ENCODE measurements at regions not wholly inside any gene's neighbourhood (a gene's known extent, or its start where the extent isn't known, plus 50 kb on each side); places are given as distances from the start of the nearest gene placed in this dataset.

DNA sequence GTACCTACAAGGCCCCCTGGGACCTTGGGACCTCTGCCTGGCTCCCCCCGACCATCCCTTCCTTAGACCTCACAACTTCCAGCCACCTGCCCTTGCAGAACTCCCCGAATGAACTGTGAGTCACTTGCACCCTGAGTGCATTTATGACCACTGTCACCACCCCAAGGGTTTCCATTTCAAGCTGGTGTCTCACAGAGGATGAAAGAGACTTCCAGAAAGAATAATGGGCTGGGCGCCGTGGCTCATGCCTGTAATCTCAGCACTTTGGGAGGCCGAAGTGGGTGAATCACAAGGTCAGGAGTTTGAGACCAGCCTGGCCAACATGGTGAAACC lies 124.5 kb upstream of the CIBAR2 start:
- TF ChIP-seq, protein P1, sequence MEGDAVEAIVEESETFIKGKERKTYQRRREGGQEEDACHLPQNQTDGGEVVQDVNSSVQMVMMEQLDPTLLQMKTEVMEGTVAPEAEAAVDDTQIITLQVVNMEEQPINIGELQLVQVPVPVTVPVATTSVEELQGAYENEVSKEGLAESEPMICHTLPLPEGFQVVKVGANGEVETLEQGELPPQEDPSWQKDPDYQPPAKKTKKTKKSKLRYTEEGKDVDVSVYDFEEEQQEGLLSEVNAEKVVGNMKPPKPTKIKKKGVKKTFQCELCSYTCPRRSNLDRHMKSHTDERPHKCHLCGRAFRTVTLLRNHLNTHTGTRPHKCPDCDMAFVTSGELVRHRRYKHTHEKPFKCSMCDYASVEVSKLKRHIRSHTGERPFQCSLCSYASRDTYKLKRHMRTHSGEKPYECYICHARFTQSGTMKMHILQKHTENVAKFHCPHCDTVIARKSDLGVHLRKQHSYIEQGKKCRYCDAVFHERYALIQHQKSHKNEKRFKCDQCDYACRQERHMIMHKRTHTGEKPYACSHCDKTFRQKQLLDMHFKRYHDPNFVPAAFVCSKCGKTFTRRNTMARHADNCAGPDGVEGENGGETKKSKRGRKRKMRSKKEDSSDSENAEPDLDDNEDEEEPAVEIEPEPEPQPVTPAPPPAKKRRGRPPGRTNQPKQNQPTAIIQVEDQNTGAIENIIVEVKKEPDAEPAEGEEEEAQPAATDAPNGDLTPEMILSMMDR (IDR thresholded peaks at IDR 0.05): no peak
- peaks cover 65% of the 10 kb centered on the region for H3K4me1 Mint-ChIP-seq
- H3K4me3 Mint-ChIP-seq: no peak overlapping the region
- H3K9me3 Mint-ChIP-seq: no peaks in the 10 kb centered on the region
- H3K27me3 Mint-ChIP-seq (ENCODE audit: low read depth, poor library complexity): peaks cover 15% of the 10 kb centered on the region
- H3K27ac Mint-ChIP-seq: no peak overlapping the region
- DNase-seq: no peak
- no peaks in the 10 kb centered on the region for H3K36me3 Mint-ChIP-seq (ENCODE audit: low read depth)

DNA sequence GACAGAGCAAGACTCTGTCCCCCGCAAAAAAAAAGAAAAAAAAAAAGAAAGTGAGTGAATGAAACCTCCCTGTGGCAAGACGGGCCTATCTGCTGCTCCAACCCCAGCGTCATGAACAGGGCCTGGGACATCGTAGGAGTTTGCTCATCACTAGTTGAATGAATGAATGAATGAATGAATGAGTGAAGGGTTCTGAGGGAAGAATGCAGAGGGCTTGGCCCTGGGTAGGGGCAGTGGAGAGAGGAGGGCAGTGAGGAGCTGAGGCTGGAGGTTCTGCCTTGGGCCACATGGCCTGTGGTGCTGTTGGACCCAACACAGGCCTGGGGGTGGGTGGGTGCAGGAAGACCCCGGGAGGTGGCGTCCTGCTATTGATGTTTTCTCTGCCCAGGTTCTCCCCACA lies 125.5 kb upstream of the CIBAR2 start:
- no peak for DNase-seq
- no peak overlapping the region for H3K27ac Mint-ChIP-seq
- TF ChIP-seq, protein P1 (IDR thresholded peaks at IDR 0.05): no peak
- H3K4me1 Mint-ChIP-seq: peaks cover 58% of the 10 kb centered on the region
- H3K9me3 Mint-ChIP-seq: no peaks in the 10 kb centered on the region
- H3K27me3 Mint-ChIP-seq (ENCODE audit: low read depth, poor library complexity): peaks cover 13% of the 10 kb centered on the region
- peak overlapping the region; percentile 38 for H3K4me3 Mint-ChIP-seq
- no peaks in the 10 kb centered on the region for H3K36me3 Mint-ChIP-seq (ENCODE audit: low read depth)

DNA sequence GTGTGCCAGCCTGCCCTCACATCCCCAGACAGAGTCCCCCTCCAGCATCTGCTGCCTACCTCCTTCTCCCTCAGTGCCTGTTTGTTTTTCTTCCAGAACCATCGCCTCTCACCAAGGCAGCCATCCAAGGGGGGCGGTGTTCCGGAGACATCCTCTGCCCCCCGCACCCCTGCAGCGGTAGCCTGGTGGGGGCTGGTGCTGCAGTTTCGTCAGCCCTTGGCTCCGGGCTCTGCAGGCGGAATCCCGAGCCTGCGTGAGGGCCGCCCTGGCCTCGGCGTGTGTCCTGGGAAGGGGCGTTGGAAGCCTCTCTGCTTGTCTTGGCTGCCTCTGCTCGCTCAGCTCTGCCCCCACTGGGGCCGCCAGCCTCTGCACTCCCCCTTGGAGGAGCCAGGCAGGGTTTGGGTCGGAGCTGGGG lies 126.0 kb upstream of the CIBAR2 start:
- Mint-ChIP-seq H3K4me1 (peaks cover 54% of the 10 kb centered on the region), H3K36me3 (ENCODE audit: low read depth) (no peaks in the 10 kb centered on the region), H3K27ac (no peak overlapping the region), H3K27me3 (ENCODE audit: low read depth, poor library complexity) (peaks cover 16% of the 10 kb centered on the region), H3K9me3 (no peaks in the 10 kb centered on the region), H3K4me3 (no peak overlapping the region)
- TF ChIP-seq, protein P1 (IDR thresholded peaks at IDR 0.05): peak; percentile 13
- peak; percentile 51 for DNase-seq

DNA sequence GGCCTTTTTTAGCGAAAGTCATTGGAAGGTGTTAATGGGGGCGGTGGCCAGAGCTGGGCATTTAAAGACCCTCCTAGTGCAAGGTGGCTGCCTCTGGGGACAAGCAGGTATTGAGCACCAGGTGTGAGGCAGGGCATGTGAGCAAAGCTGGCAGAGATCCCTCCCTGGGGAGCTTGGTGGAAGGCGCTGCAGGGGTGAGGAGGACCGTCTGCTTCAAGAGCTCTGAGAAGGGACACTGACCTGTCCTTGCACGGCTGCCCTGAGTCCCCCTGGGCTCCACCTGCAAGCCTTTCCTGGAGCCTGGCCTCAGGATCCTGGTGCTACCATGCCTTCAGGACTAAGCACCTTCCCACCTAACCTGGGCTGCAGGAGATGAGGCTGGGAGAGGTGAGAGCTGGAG lies 127.0 kb upstream of the CIBAR2 start:
- Mint-ChIP-seq H3K9me3 (no peaks in the 10 kb centered on the region), H3K4me3 (no peak overlapping the region), H3K27ac (no peak overlapping the region), H3K36me3 (ENCODE audit: low read depth) (no peaks in the 10 kb centered on the region), H3K27me3 (ENCODE audit: low read depth, poor library complexity) (peaks cover 15% of the 10 kb centered on the region), H3K4me1 (peaks cover 46% of the 10 kb centered on the region)
- DNase-seq: no peak
- TF ChIP-seq, protein P1 (IDR thresholded peaks at IDR 0.05): no peak

DNA sequence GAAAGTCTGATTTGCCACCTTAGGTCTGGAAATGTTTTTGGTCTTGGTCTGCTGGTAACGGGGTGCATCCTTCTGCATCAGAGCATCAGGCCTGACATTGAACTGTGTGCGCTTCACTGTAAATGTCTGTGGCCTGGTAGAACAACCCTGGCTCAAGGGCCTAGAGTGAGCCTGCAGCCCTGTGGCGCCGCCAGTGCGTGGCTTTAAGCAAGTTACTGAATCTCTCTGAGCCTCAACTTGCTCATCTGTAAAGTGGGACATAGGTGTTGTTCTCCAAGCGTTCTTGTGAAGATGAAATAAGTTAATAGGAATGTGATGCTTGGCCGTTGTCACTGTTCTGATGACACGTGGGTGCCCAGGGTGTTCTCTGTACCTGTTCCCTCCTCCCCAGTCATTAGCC lies 127.6 kb upstream of the CIBAR2 start:
- Mint-ChIP-seq H3K27me3 (ENCODE audit: low read depth, poor library complexity) (peaks cover 17% of the 10 kb centered on the region), H3K36me3 (ENCODE audit: low read depth) (no peaks in the 10 kb centered on the region), H3K27ac (no peak overlapping the region), H3K9me3 (no peaks in the 10 kb centered on the region), H3K4me1 (peaks cover 44% of the 10 kb centered on the region), H3K4me3 (no peak overlapping the region)
- TF ChIP-seq, protein P1 (IDR thresholded peaks at IDR 0.05): no peak
- DNase-seq: no peak

DNA sequence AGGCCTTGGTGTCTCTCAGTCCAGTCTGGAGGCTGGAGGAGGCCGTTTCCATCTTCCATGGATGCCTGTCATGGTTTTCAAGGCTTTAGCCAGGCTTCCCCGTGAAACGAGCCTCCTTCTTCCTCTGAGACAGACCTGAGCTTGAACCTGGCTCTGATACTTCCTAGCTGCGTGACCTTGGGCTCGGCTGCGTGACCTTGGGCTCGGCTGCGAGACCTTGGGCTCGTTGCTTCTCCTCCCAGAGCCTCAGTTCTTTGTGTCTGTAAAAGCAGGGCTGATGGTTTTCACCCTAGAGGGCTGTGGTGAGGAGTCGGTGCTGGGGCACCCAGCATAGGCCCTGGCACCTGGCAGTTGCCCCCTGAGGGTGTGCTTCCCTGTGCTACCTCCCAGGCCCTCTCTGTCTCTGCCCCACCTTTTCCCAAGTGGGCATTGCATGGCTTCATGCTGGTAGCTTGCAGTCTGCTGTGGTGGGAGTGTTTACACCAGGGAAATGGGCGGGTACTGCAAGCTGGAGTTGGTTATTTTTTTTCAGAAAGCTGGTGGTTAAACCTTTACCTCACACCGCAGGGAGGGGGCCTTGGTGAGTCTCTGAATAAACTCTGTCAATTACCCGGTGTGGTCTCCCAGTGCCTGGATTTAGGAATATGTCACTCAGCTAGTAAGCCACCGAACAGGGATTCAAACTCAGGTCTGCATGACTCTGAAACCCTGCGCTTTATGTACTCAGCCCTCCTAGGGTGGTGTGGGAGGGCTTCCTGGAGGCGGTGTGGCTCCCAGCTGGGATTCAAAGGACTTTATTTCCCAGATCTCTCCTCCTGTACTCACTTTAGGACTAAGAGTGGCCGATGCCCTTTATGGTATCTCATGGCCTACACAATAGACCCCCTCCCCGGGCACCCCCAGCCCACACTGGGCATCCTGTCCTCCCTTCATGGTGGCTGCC lies 129.0 kb upstream of the CIBAR2 start:
- H3K9me3 Mint-ChIP-seq: no peaks in the 10 kb centered on the region
- H3K4me3 Mint-ChIP-seq: no peak overlapping the region

More for the DNA sequence above, 129.0 kb upstream of the CIBAR2 start:
- TF ChIP-seq, protein P1 (IDR thresholded peaks at IDR 0.05): no peak
- Mint-ChIP-seq H3K36me3 (ENCODE audit: low read depth) (no peaks in the 10 kb centered on the region), H3K27me3 (ENCODE audit: low read depth, poor library complexity) (peaks cover 16% of the 10 kb centered on the region), H3K27ac (no peak overlapping the region), H3K4me1 (peaks cover 53% of the 10 kb centered on the region)
- no peak for DNase-seq

Data from nephron progenitor cell (in vitro differentiated cells).